Suprapubic skin (tissue), 4 donors: ENCODE measurements at regions not wholly inside any gene's neighbourhood (a gene's known extent, or its start where the extent isn't known, plus 50 kb on each side); places are given as distances from the start of the nearest gene placed in this dataset.
A peak's percentile ranks its signal among the peaks of the same experiment; 100 is the strongest.
"Not testable (repeated sequence)": the region's sequence is repeated elsewhere in the genome, so short reads cannot be mapped to it uniquely, and the experiment has no call there.

Experiments
- DNase-seq, 2 donors: peaks; one replicate each; pipeline ENCODE4 v3.0.0-alpha.2; 2019; ENCODE audit warnings: low spot score in 2 of 2
- H3K27ac ChIP-seq: fragments of 200-600 bp; sonication (generic); one replicate; pipeline ENCODE4 v1.5.1; 2019
- H3K27me3 ChIP-seq: fragments of 200-600 bp; sonication (generic); one replicate; pipeline ENCODE4 v1.5.1; 2019
- H3K36me3 ChIP-seq: fragments of 200-600 bp; sonication (generic); one replicate; pipeline ENCODE4 v1.5.1; 2019
- H3K4me1 ChIP-seq: fragments of 200-600 bp; sonication (generic); one replicate; pipeline ENCODE4 v1.5.1; 2019
- H3K4me3 ChIP-seq: fragments of 200-600 bp; sonication (generic); one replicate; pipeline ENCODE4 v1.5.1; 2019; ENCODE audit warnings: mild to moderate bottlenecking
- H3K9me3 ChIP-seq: fragments of 200-600 bp; sonication (generic); one replicate; pipeline ENCODE4 v1.5.1; 2019
- EP300 ChIP-seq: sonication (generic); formaldehyde crosslinking; IDR thresholded peaks from one replicate; pipeline ENCODE4 v1.6.1; 2017; ENCODE audit warnings: antibody characterized with exemption
- POLR2A ChIP-seq, 2 donors: fragments of 450-650 bp; IDR thresholded peaks; one replicate each; pipeline ENCODE4 v1.6.1; 2017; ENCODE audit warnings: antibody characterized with exemption in 2 of 2, mild to moderate bottlenecking in 2 of 2, moderate library complexity in 2 of 2
- POLR2AphosphoS5 ChIP-seq, 3 donors: sonication (generic); formaldehyde crosslinking; IDR thresholded peaks; one replicate each; pipeline ENCODE4 v1.6.1; 2017; ENCODE audit warnings: antibody characterized with exemption in 3 of 3
- WGBS: methylation state at CpG from one replicate; pipeline ENCODE4 v1.1.5; 2018; 5-methylcytosine and 5-hydroxymethylcytosine counted together
- TF ChIP-seq, protein P1 (sequence below), 2 donors: fragments of 200-600 bp in 1 of 2; fragments of 450-650 bp in 1 of 2; sonication (generic) in 1 of 2; IDR thresholded peaks; one replicate each; pipeline ENCODE4 v1.5.1; 2016 to 2019; ENCODE audit warnings: antibody characterized with exemption in 2 of 2, mild to moderate bottlenecking in 1 of 2, moderate library complexity in 1 of 2

- peaks cover 16% of the 10 kb centered on the region for H3K27me3 ChIP-seq
- DNase-seq: peak in 1 of 2 donors; percentile 44
- no peak for TF ChIP-seq POLR2A (IDR thresholded peaks at IDR 0.05)
- TF ChIP-seq, protein P1, sequence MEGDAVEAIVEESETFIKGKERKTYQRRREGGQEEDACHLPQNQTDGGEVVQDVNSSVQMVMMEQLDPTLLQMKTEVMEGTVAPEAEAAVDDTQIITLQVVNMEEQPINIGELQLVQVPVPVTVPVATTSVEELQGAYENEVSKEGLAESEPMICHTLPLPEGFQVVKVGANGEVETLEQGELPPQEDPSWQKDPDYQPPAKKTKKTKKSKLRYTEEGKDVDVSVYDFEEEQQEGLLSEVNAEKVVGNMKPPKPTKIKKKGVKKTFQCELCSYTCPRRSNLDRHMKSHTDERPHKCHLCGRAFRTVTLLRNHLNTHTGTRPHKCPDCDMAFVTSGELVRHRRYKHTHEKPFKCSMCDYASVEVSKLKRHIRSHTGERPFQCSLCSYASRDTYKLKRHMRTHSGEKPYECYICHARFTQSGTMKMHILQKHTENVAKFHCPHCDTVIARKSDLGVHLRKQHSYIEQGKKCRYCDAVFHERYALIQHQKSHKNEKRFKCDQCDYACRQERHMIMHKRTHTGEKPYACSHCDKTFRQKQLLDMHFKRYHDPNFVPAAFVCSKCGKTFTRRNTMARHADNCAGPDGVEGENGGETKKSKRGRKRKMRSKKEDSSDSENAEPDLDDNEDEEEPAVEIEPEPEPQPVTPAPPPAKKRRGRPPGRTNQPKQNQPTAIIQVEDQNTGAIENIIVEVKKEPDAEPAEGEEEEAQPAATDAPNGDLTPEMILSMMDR (IDR thresholded peaks at IDR 0.05): no peak
- TF ChIP-seq POLR2AphosphoS5 (IDR thresholded peaks at IDR 0.05): no peak
- no peak overlapping the region for H3K27ac ChIP-seq
- H3K36me3 ChIP-seq: no peaks in the 10 kb centered on the region
- H3K9me3 ChIP-seq: no peaks in the 10 kb centered on the region
- H3K4me3 ChIP-seq: no peak overlapping the region
- no peaks in the 10 kb centered on the region for H3K4me1 ChIP-seq
- 59% methylated on average over 10 of the region's 16 CpGs for WGBS
Measured at GRCh38 chr11:134501406-134502152, 89.5 kb upstream of the B3GAT1 start.

DNA sequence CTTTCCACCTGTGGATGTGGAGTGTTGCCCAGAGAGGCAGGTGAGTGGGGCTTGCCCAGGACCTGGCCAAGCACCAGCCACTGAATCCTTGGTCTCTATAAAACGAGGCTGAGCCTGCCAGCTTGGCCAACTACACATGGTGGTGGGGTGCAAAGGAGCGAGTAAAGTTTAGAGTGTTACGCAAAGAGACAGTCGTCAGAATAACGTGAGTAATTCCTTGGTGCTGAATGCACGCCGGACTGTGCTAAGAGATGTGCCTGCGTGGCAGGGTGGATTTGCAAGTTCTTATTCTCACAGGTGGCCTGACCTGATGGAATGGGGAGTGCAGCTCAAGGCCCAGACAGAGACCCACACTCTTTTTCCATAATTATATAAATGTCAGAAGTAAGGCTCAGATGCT is 88.6 kb upstream of the B3GAT1 start:
- Histone ChIP-seq H3K4me3 (no peak overlapping the region), H3K27me3 (peaks cover 16% of the 10 kb centered on the region), H3K27ac (no peak overlapping the region), H3K4me1 (no peaks in the 10 kb centered on the region), H3K36me3 (no peaks in the 10 kb centered on the region), H3K9me3 (no peaks in the 10 kb centered on the region)
- 79% methylated on average over 8 of the region's 8 CpGs for WGBS
- DNase-seq: no peak
- TF ChIP-seq EP300: no peak
- TF ChIP-seq POLR2A (IDR thresholded peaks at IDR 0.05): no peak
- TF ChIP-seq, protein P1 (IDR thresholded peaks at IDR 0.05): no peak
- TF ChIP-seq POLR2AphosphoS5 (IDR thresholded peaks at IDR 0.05): no peak

- no peaks in the 10 kb centered on the region for H3K36me3 ChIP-seq
- no peak for TF ChIP-seq POLR2A (IDR thresholded peaks at IDR 0.05)
- TF ChIP-seq, protein P1 (IDR thresholded peaks at IDR 0.05): no peak
- no peak for TF ChIP-seq EP300
- no peak for TF ChIP-seq POLR2AphosphoS5 (IDR thresholded peaks at IDR 0.05)
- DNase-seq: peak in 1 of 2 donors; percentile 26
- WGBS: 84% methylated on average over 8 of the region's 8 CpGs
- H3K4me1 ChIP-seq: no peaks in the 10 kb centered on the region
- no peak overlapping the region for H3K27ac ChIP-seq
- no peak overlapping the region for H3K4me3 ChIP-seq
- H3K9me3 ChIP-seq: no peaks in the 10 kb centered on the region
- peaks cover 16% of the 10 kb centered on the region for H3K27me3 ChIP-seq
Measured at GRCh38 chr11:134499990-134500389, 87.9 kb upstream of the B3GAT1 start.

DNA sequence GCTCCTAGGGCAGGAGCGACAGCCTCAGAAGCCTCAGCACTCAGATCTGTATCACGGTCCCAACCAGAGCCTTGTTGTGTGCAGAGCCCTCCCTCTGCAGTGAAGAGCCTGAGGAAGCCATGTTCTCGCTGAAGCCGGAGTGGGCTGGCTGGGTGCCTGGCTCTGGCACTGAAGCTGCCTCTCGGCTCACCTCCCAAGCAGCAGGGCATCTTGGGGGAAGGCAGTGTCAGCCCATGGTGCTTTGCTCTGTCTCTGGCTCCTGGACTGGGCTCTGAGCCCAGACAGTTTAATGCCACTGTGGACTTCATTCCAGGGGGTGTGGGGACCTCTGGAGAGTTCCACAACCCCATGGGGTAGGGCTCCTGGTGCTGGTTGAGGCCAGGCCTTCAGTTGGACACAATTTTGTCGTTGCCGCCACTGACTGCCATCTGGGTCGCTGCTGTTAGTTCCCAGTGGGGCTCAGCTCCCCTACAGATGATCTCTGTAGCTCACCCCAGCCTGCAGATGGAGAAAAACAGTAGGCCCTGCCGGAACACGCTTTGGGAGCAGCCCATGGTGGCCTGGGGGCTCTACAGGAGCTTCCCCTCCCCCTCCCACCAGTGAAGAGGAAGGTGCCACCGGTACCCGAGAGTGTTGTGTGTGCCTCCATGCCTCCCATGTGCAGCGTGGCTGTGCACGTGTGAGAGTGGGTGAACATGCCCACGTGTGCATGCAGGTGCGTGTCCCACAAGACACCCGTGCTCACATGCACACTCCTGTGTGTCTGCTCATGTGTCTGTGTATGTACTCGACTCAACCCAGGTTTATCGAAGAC is 86.5 kb upstream of the B3GAT1 start:
- Histone ChIP-seq H3K27ac (no peak overlapping the region), H3K36me3 (no peaks in the 10 kb centered on the region), H3K9me3 (no peaks in the 10 kb centered on the region), H3K27me3 (peaks cover 16% of the 10 kb centered on the region), H3K4me1 (no peaks in the 10 kb centered on the region), H3K4me3 (no peak overlapping the region)
- TF ChIP-seq, protein P1 (IDR thresholded peaks at IDR 0.05): no peak
- TF ChIP-seq POLR2AphosphoS5 (IDR thresholded peaks at IDR 0.05) (no peak), POLR2A (IDR thresholded peaks at IDR 0.05) (no peak), EP300 (no peak)
- DNase-seq: peak; percentile 50 to 55
- WGBS: 94% methylated on average over 6 of the region's 19 CpGs

- Histone ChIP-seq H3K36me3 (no peaks in the 10 kb centered on the region), H3K9me3 (no peaks in the 10 kb centered on the region), H3K4me1 (no peaks in the 10 kb centered on the region), H3K27ac (no peak overlapping the region), H3K27me3 (peaks cover 10% of the 10 kb centered on the region), H3K4me3 (no peak overlapping the region)
- DNase-seq: peak in 1 of 2 donors; percentile 68
- no peak for TF ChIP-seq POLR2A (IDR thresholded peaks at IDR 0.05)
- TF ChIP-seq POLR2AphosphoS5 (IDR thresholded peaks at IDR 0.05): no peak
- TF ChIP-seq, protein P1 (IDR thresholded peaks at IDR 0.05): no peak
- no peak for TF ChIP-seq EP300
- WGBS: 25% methylated on average over 5 of the region's 5 CpGs
Measured at GRCh38 chr11:134497586-134497985, 85.5 kb upstream of the B3GAT1 start.

DNA sequence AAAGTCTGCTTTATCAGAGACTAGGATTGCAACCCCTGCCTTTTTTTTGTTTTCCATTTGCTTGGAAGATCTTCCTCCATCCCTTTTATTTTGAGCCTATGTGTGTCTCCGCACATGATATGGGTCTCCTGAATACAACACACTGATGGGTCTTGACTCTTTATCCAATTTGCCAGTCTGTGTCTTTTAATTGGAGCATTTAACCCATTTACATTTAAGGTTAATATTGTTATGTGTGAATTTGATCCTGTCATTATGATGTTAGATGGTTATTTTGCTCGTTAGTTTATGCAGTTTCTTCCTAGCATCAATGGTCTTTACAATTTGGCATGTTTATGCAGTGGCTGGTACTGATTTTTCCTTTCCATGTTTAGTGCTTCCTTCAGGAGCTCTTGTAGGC is 84.0 kb upstream of the B3GAT1 start:
- H3K27me3 ChIP-seq: peaks cover 10% of the 10 kb centered on the region
- WGBS: 83% methylated on average over 2 of the region's 2 CpGs
- H3K4me1 ChIP-seq, DNase-seq, H3K36me3 ChIP-seq, H3K4me3 ChIP-seq, H3K27ac ChIP-seq, H3K9me3 ChIP-seq: not testable (repeated sequence)

- not testable (repeated sequence) for H3K27ac ChIP-seq, H3K4me3 ChIP-seq, H3K4me1 ChIP-seq, H3K9me3 ChIP-seq, DNase-seq, H3K36me3 ChIP-seq
- H3K27me3 ChIP-seq: peaks cover 10% of the 10 kb centered on the region
- 84% methylated on average over 2 of the region's 2 CpGs for WGBS
Measured at GRCh38 chr11:134494395-134494794, 82.4 kb upstream of the B3GAT1 start.

DNA sequence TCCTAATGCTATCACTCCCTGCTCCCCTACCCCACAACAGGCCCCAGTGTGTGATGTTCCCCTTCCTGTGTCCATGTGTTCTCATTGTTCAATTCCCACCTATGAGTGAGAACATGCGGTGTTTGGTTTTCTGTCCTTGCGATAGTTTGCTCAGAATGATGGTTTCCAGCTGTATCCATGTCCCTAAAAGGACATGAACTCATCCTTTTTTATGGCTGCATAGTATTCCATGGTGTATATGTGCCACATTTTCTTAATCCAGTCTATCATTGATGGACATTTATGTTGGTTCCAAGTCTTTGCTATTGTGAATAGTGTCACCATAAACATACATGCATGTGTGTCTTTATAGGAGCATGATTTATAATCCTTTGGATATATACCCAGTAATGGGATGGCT is 80.4 kb upstream of the B3GAT1 start:
- 95% methylated on average over 2 of the region's 2 CpGs for WGBS
- not testable (repeated sequence) for H3K9me3 ChIP-seq, H3K36me3 ChIP-seq, H3K4me3 ChIP-seq, DNase-seq, H3K27me3 ChIP-seq, H3K27ac ChIP-seq, H3K4me1 ChIP-seq
